Testis (tissue), 2 donors: ENCODE measurements at regions not wholly inside any gene's neighbourhood (a gene's known extent, or its start where the extent isn't known, plus 50 kb on each side); places are given as distances from the start of the nearest gene placed in this dataset.

Source experiments
- POLR2A ChIP-seq: fragments of 450-650 bp; IDR thresholded peaks from one replicate; pipeline ENCODE4 v1.6.1; 2017; ENCODE audit warnings: antibody characterized with exemption, mild to moderate bottlenecking, moderate library complexity
- TF ChIP-seq, protein P1 (sequence below), 3 experiments: fragments of 450-650 bp in 2 of 3; fragments of 200-600 bp in 1 of 3; sonication (generic) in 1 of 3; IDR thresholded peaks; one replicate each; pipeline ENCODE4 v1.5.1; 2016 to 2019; ENCODE audit warnings: antibody characterized with exemption in 3 of 3, mild to moderate bottlenecking in 2 of 3, moderate library complexity in 1 of 3

DNA sequence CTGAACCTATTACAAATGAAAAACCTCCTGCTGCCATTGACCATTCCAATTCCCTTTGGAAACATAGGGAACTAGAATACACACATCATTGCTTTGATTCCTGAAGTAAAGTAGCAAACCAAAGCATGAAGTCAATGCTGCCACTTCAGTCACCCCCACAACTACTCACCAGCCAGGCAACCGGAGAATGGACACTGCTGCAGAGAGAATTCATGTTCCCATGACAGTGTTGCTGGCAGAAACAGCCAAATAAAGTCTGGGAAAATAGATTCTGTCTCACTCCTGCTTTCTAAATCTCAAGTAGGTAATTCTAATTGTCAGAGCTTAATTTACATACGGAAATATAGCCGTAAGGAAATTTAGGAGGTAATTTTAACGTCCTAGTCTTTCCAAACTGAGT is 162.9 kb upstream of the PLPPR1 start:
- no peak for TF ChIP-seq POLR2A
- TF ChIP-seq, protein P1, sequence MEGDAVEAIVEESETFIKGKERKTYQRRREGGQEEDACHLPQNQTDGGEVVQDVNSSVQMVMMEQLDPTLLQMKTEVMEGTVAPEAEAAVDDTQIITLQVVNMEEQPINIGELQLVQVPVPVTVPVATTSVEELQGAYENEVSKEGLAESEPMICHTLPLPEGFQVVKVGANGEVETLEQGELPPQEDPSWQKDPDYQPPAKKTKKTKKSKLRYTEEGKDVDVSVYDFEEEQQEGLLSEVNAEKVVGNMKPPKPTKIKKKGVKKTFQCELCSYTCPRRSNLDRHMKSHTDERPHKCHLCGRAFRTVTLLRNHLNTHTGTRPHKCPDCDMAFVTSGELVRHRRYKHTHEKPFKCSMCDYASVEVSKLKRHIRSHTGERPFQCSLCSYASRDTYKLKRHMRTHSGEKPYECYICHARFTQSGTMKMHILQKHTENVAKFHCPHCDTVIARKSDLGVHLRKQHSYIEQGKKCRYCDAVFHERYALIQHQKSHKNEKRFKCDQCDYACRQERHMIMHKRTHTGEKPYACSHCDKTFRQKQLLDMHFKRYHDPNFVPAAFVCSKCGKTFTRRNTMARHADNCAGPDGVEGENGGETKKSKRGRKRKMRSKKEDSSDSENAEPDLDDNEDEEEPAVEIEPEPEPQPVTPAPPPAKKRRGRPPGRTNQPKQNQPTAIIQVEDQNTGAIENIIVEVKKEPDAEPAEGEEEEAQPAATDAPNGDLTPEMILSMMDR (IDR thresholded peaks at IDR 0.05): no peak
